ENCODE measurements at regions not wholly inside any gene's neighbourhood (a gene's known extent, or its start where the extent isn't known, plus 50 kb on each side); places are given as distances from the start of the nearest gene placed in this dataset.

DNA sequence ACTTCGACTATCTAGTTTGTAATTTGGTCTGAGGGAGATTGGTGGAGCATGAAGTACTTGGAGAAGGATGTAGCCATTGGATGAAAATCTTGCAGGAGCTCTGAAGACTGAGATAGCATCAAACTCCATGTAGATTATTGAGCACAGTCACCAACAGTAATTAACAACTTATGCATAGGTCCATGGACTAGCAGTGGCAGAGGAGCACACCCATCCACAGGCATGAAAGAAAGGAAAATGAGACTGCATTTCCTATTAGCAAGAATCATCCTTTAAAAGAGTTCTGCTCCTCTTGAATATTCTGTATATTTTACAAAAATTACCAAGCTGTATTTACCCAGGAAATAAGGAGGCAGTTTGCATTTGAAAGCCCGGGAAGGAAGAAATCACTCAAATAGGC, 529.4 kb upstream of the ACTRT1 start:
- Histone ChIP-seq H3K27ac (no peak overlapping the region), H3K4me1 (no peaks in the 10 kb centered on the region), H3K4me2 (no peak overlapping the region), H3K4me3 (no peak overlapping the region), H3K9me3 (no peaks in the 10 kb centered on the region)
- ATAC-seq (no peak), FAIRE-seq (no peak), DNase-seq (ENCODE audit: low read depth in 1 of 2, low spot score in 1 of 2) (no peak)
- CTCF ChIA-PET: no interaction called here
- POLR2A ChIA-PET: no interaction called here
- 10% methylated on average over 2 of the region's 2 CpGs for WGBS (ENCODE audit: missing lambda C conversion rate)
- no peak for TF ChIP-seq EHF (CRISPR knock-in tag; IDR thresholded peaks at IDR 0.05)
- no peak for TF ChIP-seq CEBPB (IDR thresholded peaks at IDR 0.05)
- no peak for TF ChIP-seq HEYL (CRISPR knock-in tag; IDR thresholded peaks at IDR 0.05)
- TF ChIP-seq TP53 (CRISPR knock-in tag; IDR thresholded peaks at IDR 0.05): no peak
- TF ChIP-seq RFX5 (IDR thresholded peaks at IDR 0.05): no peak
- TF ChIP-seq SREBF2 (IDR thresholded peaks at IDR 0.05): no peak
- TF ChIP-seq, protein P1, sequence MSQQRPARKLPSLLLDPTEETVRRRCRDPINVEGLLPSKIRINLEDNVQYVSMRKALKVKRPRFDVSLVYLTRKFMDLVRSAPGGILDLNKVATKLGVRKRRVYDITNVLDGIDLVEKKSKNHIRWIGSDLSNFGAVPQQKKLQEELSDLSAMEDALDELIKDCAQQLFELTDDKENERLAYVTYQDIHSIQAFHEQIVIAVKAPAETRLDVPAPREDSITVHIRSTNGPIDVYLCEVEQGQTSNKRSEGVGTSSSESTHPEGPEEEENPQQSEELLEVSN (IDR thresholded peaks at IDR 0.05; ENCODE audit: borderline replicate concordance, low read depth): no peak
- no peak for TF ChIP-seq ZNF302 (CRISPR knock-in tag; IDR thresholded peaks at IDR 0.05)
- TF ChIP-seq CHD2 (IDR thresholded peaks at IDR 0.05; ENCODE audit: low read length, partially characterized antibody): no peak
- no peak for TF ChIP-seq FOSL2 (IDR thresholded peaks at IDR 0.05)
- no peak for TF ChIP-seq FOSL2 (CRISPR knock-in tag; IDR thresholded peaks at IDR 0.05)
- no peak for TF ChIP-seq MYC (IDR thresholded peaks at IDR 0.05; ENCODE audit: borderline replicate concordance, low read length)
- TF ChIP-seq HOXA7 (CRISPR knock-in tag; IDR thresholded peaks at IDR 0.05): no peak
- TF ChIP-seq EHMT2 (IDR thresholded peaks at IDR 0.05; ENCODE audit: low read depth): no peak
- no peak for TF ChIP-seq RARB (CRISPR knock-in tag; IDR thresholded peaks at IDR 0.05)
- no peak for TF ChIP-seq CBX2 (IDR thresholded peaks at IDR 0.05; ENCODE audit: borderline replicate concordance, low read depth)
- TF ChIP-seq FOXS1 (CRISPR knock-in tag; IDR thresholded peaks at IDR 0.05): no peak
- no peak for TF ChIP-seq RNF2 (IDR thresholded peaks at IDR 0.05; ENCODE audit: borderline replicate concordance, low read depth)
- TF ChIP-seq ZC3H11A (IDR thresholded peaks at IDR 0.05): no peak

DNA sequence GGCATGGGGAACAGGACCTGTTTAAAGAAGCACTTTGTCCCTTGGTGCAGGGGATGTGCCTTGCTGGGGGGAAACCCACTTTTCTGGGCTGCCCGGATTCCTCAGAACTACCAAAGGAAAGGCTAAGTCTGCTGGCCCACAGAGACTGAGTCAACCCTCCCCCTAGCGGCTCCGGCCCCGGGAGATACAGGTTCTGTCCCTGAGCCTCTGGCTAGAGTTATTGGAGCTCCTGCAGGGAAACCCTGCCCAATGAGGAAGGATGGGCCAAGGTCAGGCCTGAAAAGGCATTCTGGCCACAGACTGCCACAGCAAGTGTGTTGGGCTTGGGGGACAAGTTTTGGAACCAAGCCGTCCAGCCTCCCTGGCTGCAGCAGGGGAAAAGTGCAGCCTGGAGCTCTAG, 490.9 kb upstream of the ACTRT1 start:
- Histone ChIP-seq H3K4me2 (no peak overlapping the region), H3K9me3 (no peaks in the 10 kb centered on the region), H3K4me1 (no peaks in the 10 kb centered on the region), H3K27ac (no peak overlapping the region), H3K4me3 (no peak overlapping the region)
- DNase-seq (ENCODE audit: low read depth in 1 of 2, low spot score in 1 of 2) (no peak), FAIRE-seq (no peak), ATAC-seq (no peak)
- POLR2A ChIA-PET: no interaction called here
- TF ChIP-seq, protein P2, sequence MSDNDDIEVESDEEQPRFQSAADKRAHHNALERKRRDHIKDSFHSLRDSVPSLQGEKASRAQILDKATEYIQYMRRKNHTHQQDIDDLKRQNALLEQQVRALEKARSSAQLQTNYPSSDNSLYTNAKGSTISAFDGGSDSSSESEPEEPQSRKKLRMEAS (IDR thresholded peaks at IDR 0.05): no peak
- TF ChIP-seq SREBF2 (IDR thresholded peaks at IDR 0.05) (no peak), POLR2A (IDR thresholded peaks at IDR 0.05; ENCODE audit: low read length) (no peak), FOSB (CRISPR knock-in tag; IDR thresholded peaks at IDR 0.05) (no peak), HEYL (CRISPR knock-in tag; IDR thresholded peaks at IDR 0.05) (no peak), RARB (CRISPR knock-in tag; IDR thresholded peaks at IDR 0.05) (no peak), SMC3 (IDR thresholded peaks at IDR 0.05) (no peak), HOXB5 (CRISPR knock-in tag; IDR thresholded peaks at IDR 0.05) (no peak), MYC (IDR thresholded peaks at IDR 0.05; ENCODE audit: borderline replicate concordance, low read length) (no peak)
- TF ChIP-seq, protein P3, sequence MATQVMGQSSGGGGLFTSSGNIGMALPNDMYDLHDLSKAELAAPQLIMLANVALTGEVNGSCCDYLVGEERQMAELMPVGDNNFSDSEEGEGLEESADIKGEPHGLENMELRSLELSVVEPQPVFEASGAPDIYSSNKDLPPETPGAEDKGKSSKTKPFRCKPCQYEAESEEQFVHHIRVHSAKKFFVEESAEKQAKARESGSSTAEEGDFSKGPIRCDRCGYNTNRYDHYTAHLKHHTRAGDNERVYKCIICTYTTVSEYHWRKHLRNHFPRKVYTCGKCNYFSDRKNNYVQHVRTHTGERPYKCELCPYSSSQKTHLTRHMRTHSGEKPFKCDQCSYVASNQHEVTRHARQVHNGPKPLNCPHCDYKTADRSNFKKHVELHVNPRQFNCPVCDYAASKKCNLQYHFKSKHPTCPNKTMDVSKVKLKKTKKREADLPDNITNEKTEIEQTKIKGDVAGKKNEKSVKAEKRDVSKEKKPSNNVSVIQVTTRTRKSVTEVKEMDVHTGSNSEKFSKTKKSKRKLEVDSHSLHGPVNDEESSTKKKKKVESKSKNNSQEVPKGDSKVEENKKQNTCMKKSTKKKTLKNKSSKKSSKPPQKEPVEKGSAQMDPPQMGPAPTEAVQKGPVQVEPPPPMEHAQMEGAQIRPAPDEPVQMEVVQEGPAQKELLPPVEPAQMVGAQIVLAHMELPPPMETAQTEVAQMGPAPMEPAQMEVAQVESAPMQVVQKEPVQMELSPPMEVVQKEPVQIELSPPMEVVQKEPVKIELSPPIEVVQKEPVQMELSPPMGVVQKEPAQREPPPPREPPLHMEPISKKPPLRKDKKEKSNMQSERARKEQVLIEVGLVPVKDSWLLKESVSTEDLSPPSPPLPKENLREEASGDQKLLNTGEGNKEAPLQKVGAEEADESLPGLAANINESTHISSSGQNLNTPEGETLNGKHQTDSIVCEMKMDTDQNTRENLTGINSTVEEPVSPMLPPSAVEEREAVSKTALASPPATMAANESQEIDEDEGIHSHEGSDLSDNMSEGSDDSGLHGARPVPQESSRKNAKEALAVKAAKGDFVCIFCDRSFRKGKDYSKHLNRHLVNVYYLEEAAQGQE (IDR thresholded peaks at IDR 0.05): no peak
- TF ChIP-seq, protein P1 (IDR thresholded peaks at IDR 0.05; ENCODE audit: borderline replicate concordance, low read depth): no peak
- CTCF ChIA-PET: no interaction called here
- WGBS (ENCODE audit: missing lambda C conversion rate): 94% methylated on average over 3 of the region's 5 CpGs

Data from A549 (cell line).